Loucy (cell line): ENCODE measurements at regions not wholly inside any gene's neighbourhood (a gene's known extent, or its start where the extent isn't known, plus 50 kb on each side); places are given as distances from the start of the nearest gene placed in this dataset.

Experiments
- EZH2phosphoT487 ChIP-seq: fragments of 200-600 bp; IDR thresholded peaks from 2 replicates; pipeline ENCODE4 v1.6.1; 2018; ENCODE audit warnings: antibody characterized with exemption, mild to moderate bottlenecking, moderate library complexity, borderline replicate concordance
- TF ChIP-seq, protein P1 (sequence below): fragments of 200-600 bp; sonication (generic); conservative IDR thresholded peaks from 2 replicates; pipeline ENCODE4 v1.5.1; 2014; ENCODE audit warnings: mild to moderate bottlenecking, antibody characterized with exemption, low read length

GRCh38 chr20:12159261-12159660 is 241.6 kb downstream of the BTBD3 start:
- TF ChIP-seq, protein P1, sequence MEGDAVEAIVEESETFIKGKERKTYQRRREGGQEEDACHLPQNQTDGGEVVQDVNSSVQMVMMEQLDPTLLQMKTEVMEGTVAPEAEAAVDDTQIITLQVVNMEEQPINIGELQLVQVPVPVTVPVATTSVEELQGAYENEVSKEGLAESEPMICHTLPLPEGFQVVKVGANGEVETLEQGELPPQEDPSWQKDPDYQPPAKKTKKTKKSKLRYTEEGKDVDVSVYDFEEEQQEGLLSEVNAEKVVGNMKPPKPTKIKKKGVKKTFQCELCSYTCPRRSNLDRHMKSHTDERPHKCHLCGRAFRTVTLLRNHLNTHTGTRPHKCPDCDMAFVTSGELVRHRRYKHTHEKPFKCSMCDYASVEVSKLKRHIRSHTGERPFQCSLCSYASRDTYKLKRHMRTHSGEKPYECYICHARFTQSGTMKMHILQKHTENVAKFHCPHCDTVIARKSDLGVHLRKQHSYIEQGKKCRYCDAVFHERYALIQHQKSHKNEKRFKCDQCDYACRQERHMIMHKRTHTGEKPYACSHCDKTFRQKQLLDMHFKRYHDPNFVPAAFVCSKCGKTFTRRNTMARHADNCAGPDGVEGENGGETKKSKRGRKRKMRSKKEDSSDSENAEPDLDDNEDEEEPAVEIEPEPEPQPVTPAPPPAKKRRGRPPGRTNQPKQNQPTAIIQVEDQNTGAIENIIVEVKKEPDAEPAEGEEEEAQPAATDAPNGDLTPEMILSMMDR, result no peak
- no peak for TF ChIP-seq EZH2phosphoT487
